RWPE1 (cell line): ENCODE measurements at regions not wholly inside any gene's neighbourhood (a gene's known extent, or its start where the extent isn't known, plus 50 kb on each side); places are given as distances from the start of the nearest gene placed in this dataset.

Experiments used
- CTCF ChIA-PET: fragments of 350-600 bp; sonication (Branson Sonifier 250); formaldehyde crosslinking; extraction: SDS; loops from one replicate; lab custom pipeline; 2021; lab: Yijun Ruan, JAX
- POLR2A ChIA-PET: fragments of 400-600 bp; formaldehyde crosslinking; extraction: SDS; loops from one replicate; lab custom pipeline; 2020; ENCODE audit warnings: antibody characterized with exemption; ENCODE audit not compliant: low non-redundant PET; lab: Yijun Ruan, JAX
- DNase-seq: peaks from one replicate; pipeline ENCODE4 v3.0.0; 2012; ENCODE audit warnings: low spot score
- H3K27ac ChIP-seq: fragments of 450-650 bp; 2 replicates; pipeline ENCODE4 v1.5.1; 2017
- TF ChIP-seq, protein P1 (sequence below): fragments of 450-650 bp; conservative IDR thresholded peaks from 2 replicates; pipeline ENCODE4 v1.5.1; 2017; ENCODE audit warnings: low read depth, mild to moderate bottlenecking

DNA sequence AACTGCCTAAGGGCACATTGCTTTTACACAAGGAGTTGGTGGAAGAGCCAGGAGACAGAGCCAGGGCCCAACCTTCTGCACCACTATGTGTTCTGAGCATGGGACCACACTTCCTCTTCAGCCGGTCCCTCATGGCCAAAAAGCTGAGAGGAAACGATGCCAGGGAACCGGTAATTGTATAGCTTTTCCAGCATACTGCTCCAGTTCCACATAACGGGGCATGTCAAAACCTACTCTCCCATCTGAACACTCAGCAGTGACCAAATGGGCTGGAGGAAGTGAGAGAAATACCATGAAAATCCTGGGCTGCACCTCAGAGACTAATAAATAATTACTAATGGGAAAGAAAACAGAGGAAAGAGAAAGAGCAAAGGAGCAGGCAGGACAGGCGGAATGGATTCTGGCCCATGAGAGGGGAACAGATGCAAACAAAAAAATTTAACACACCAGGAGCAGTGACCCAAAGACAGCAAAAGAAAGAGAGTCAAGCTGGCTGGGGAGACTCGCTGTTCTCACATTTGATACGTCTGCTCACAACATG is 52.0 kb upstream of the BMP2 start:
- DNase-seq, result no peak
- no peak overlapping the region for H3K27ac ChIP-seq
- ChIA-PET POLR2A (no interaction called here), CTCF (interaction anchor here (0.7 kb wide), 1 partner anchor 67 kb away, joined by 3 read pairs; no protein-coding TSS in a partner anchor)
- TF ChIP-seq, protein P1, sequence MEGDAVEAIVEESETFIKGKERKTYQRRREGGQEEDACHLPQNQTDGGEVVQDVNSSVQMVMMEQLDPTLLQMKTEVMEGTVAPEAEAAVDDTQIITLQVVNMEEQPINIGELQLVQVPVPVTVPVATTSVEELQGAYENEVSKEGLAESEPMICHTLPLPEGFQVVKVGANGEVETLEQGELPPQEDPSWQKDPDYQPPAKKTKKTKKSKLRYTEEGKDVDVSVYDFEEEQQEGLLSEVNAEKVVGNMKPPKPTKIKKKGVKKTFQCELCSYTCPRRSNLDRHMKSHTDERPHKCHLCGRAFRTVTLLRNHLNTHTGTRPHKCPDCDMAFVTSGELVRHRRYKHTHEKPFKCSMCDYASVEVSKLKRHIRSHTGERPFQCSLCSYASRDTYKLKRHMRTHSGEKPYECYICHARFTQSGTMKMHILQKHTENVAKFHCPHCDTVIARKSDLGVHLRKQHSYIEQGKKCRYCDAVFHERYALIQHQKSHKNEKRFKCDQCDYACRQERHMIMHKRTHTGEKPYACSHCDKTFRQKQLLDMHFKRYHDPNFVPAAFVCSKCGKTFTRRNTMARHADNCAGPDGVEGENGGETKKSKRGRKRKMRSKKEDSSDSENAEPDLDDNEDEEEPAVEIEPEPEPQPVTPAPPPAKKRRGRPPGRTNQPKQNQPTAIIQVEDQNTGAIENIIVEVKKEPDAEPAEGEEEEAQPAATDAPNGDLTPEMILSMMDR, result no peak

DNA sequence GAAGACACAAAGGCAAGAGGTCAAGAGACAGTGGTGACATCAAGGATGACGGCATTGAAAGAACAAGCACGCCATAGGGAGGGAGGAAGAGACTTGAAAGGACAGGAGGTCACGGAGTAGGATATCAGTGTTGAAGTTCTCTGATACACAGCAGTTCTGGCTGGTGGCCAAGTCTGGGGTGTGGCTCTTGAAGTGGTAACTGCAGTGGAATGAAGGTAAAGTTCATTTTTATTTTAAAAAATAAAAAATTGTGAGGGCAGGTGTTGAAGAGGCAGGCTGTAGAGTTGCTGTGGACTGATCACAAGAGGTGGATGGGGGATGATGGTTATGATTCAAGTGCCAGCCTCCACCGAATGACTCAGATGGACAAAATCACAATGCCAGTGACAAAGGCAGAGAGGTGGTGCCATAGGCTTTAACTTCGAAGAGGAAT is 53.2 kb upstream of the BMP2 start:
- TF ChIP-seq, protein P1, result no peak
- ChIA-PET POLR2A (no interaction called here), CTCF (interaction anchor here (0.6 to 0.7 kb wide), 3 partner anchors 77 to 591 kb away, joined by 3 to 6 read pairs (median 3); no protein-coding TSS in a partner anchor)
- no peak for DNase-seq
- no peak overlapping the region for H3K27ac ChIP-seq

DNA sequence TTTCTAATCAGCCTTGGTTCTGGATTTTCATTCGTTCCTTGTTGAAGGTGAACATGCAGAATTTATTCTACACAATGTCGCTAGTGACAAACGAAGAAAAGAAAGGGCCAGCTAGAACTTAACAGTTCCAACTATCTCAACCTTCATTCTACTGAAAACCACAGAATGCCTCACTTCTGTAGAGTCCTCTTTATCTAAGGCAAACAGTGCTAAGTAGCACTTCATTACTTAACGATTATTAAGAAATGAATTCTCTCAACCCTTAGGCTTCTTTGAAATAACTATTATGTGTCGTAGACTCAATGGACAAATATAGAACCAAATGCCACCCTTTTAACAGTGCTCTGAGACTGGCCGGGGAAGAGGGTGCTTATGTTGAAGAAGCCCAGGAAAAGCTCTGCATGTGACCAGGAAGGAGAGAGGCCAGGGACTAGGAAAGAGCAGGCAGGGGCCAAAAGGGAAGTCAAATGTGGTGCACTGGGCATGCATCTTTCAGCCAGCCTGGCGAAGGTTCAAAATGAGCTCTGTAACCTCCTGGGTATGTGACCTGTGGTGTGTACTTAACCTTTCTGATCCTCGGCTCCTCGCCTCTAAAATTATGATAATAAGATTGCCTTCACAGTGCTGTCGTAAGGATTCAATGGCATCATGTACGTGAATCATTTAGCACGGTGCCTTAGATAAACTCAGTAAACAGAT is 55.4 kb upstream of the BMP2 start:
- TF ChIP-seq, protein P1, result no peak
- POLR2A ChIA-PET, result no interaction called here
- no peak overlapping the region for H3K27ac ChIP-seq
- no peak for DNase-seq
- CTCF ChIA-PET, result interaction anchor here (0.6 to 0.7 kb wide), 3 partner anchors 35 to 127 kb away, joined by 3 to 4 read pairs (median 3); no protein-coding TSS in a partner anchor

DNA sequence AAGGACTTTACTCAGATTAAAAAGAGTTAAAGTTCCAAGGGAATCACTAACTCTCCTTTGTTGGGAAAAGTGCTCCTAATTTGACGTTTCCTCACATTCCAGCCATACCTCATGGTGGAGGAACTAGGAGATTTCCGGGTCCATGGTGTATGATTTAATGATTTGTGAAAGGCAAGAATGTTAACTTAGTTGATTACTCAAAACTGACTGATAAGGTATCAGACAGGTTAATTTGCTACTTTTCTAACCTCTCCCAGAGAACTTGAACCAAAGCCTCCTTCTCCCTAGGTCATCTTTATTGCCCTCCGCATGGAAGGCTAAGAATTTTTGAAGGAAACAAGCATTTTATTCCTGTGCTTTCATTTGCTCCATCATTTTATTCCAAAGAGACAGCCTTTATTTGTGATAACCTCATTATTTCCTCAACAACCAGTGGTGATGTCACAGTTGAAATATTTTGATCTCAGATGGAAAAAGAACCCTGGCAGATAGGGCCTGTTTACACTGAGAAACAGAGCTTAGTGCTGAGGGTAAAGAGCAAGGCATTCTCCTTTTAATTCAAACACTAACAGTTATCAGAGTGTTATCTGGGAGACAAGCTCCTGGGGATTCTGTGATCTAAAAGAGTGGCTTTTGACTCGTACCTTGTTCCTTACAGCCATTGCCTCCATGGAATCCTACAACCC is 57.4 kb upstream of the BMP2 start:
- no peak for DNase-seq
- POLR2A ChIA-PET, result no interaction called here
- CTCF ChIA-PET, result no interaction called here
- no peak overlapping the region for H3K27ac ChIP-seq
- TF ChIP-seq, protein P1, result no peak

DNA sequence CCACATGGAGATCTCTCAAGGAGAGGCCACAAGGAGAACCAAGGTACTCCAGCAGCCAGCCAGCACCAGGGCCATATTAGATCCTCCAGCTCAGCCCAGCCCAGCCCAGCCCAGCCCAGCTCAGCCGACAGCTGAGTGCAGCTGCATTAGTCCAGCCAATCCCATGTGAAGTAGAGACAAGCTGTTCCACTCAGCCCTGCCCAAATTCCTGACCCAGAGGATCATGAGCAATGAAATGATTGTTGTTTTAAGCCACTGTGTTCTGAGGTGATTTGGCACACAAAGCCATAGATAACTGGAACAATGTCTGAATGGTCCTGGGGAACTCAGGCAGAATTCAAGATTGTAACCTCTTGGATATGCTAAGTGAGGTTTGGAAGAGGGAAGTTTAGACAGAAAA is 59.5 kb upstream of the BMP2 start:
- TF ChIP-seq, protein P1, result no peak
- H3K27ac ChIP-seq, result peak overlapping the region; percentile 62
- DNase-seq, result peak; percentile 57
- POLR2A ChIA-PET, result no interaction called here
- CTCF ChIA-PET, result no interaction called here

DNA sequence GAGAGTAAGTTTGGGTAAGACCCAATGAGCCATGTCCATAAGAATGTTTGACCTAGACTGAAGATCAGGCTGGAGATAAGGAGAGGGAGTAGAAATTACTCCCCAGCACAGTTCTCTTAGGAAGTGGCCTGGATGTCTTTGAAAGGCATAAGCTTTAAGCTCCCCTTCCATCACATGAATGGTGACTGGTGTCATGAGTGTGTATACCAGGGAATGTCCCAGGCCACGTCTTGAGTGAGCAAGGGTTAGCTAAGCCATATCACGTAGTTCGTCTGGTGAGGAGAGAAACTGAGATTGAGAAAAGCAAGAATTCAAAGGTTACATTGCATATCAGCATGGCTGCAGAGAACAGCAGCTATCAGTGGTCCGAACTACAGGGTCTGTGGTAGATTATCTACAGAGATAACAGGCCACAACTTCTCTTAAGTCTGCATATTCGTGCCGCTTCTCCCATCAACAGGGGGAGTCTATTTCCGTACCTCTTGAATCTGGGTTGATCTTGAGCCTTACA is 60.1 kb upstream of the BMP2 start:
- ChIA-PET POLR2A (no interaction called here), CTCF (no interaction called here)
- peak overlapping the region; percentile 62; the same call in 1 of the 2 replicates for H3K27ac ChIP-seq
- TF ChIP-seq, protein P1, result no peak
- DNase-seq, result no peak
